ENCODE measurements at regions not wholly inside any gene's neighbourhood (a gene's known extent, or its start where the extent isn't known, plus 50 kb on each side); places are given as distances from the start of the nearest gene placed in this dataset.

DNA sequence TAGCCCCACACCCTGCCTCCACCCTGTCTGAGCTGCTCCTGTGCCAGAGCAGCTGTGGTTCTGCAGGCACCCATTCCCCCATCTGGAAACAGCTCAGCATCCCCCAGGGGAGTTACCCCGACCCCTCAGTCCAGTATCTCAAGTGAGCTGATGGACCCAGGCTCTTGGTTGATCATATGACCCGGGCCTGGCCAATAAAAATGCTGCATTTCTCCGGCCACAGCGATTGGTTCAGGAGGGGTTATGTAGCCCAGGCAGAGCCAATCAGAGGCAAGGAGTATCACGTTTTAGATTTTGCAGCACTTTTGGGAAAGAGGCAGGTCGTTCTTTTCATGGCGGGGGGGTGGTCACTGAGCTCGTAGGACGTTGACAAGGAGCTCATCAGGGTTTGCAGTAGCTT is 120.8 kb downstream of the TPRA1 start:
- no peak for TF ChIP-seq CTCF (IDR thresholded peaks at IDR 0.05)
- TF ChIP-seq POLR2AphosphoS5 (IDR thresholded peaks at IDR 0.05), result no peak
- no peak for TF ChIP-seq POLR2A (IDR thresholded peaks at IDR 0.05)
- Histone ChIP-seq H3K4me3 (no peak overlapping the region), H3K9me3 (no peaks in the 10 kb centered on the region), H3K4me1 (no peaks in the 10 kb centered on the region), H3K27ac (no peak overlapping the region), H3K36me3 (no peaks in the 10 kb centered on the region), H3K27me3 (no peaks in the 10 kb centered on the region)
- DNase-seq (ENCODE audit: low spot score in 2 of 2), result no peak
- intact Hi-C loops (cut with DNase I; ENCODE audit: low total_unique reads), result no loop called here

GRCh38 chr3:127467391-127467790 is 123.1 kb downstream of the TPRA1 start:
- intact Hi-C loops (cut with DNase I; ENCODE audit: low total_unique reads), result no loop called here
- no peak overlapping the region for H3K27ac ChIP-seq
- H3K36me3 ChIP-seq, result no peaks in the 10 kb centered on the region
- H3K9me3 ChIP-seq, result no peaks in the 10 kb centered on the region
- H3K4me3 ChIP-seq, result no peak overlapping the region
- H3K27me3 ChIP-seq, result no peaks in the 10 kb centered on the region
- no peak for DNase-seq (ENCODE audit: low spot score in 2 of 2)
- no peaks in the 10 kb centered on the region for H3K4me1 ChIP-seq
- TF ChIP-seq POLR2AphosphoS5 (IDR thresholded peaks at IDR 0.05) (no peak), POLR2A (IDR thresholded peaks at IDR 0.05) (no peak), CTCF (IDR thresholded peaks at IDR 0.05) (no peak)

GRCh38 chr3:127464642-127465041 is 125.9 kb downstream of the TPRA1 start:
- TF ChIP-seq POLR2A (IDR thresholded peaks at IDR 0.05), result no peak
- TF ChIP-seq CTCF (IDR thresholded peaks at IDR 0.05), result no peak
- TF ChIP-seq POLR2AphosphoS5 (IDR thresholded peaks at IDR 0.05), result no peak
- H3K36me3 ChIP-seq, result no peaks in the 10 kb centered on the region
- no peak overlapping the region for H3K4me3 ChIP-seq
- H3K4me1 ChIP-seq, result no peaks in the 10 kb centered on the region
- no peak overlapping the region for H3K27ac ChIP-seq
- DNase-seq (ENCODE audit: low spot score in 2 of 2), result no peak
- H3K9me3 ChIP-seq, result no peaks in the 10 kb centered on the region
- no peaks in the 10 kb centered on the region for H3K27me3 ChIP-seq
- intact Hi-C loops (cut with DNase I; ENCODE audit: low total_unique reads), result no loop called here

GRCh38 chr3:127462111-127462655 is 128.3 kb downstream of the TPRA1 start:
- Histone ChIP-seq H3K4me1 (no peaks in the 10 kb centered on the region), H3K27ac (no peak overlapping the region), H3K27me3 (peaks cover 0 to 6% of the 10 kb centered on the region in 2 donors), H3K9me3 (no peaks in the 10 kb centered on the region), H3K4me3 (no peak overlapping the region), H3K36me3 (no peaks in the 10 kb centered on the region)
- intact Hi-C loops (cut with DNase I; ENCODE audit: low total_unique reads), result no loop called here
- TF ChIP-seq CTCF (IDR thresholded peaks at IDR 0.05) (no peak), POLR2A (IDR thresholded peaks at IDR 0.05) (no peak), POLR2AphosphoS5 (IDR thresholded peaks at IDR 0.05) (no peak)
- DNase-seq (ENCODE audit: low spot score in 2 of 2), result no peak

GRCh38 chr3:127461286-127461910 is 129.1 kb downstream of the TPRA1 start:
- Histone ChIP-seq H3K27me3 (peaks cover 0 to 6% of the 10 kb centered on the region in 2 donors), H3K4me1 (peaks cover 0 to 4% of the 10 kb centered on the region in 2 donors), H3K27ac (no peak overlapping the region), H3K9me3 (no peaks in the 10 kb centered on the region), H3K4me3 (no peak overlapping the region), H3K36me3 (no peaks in the 10 kb centered on the region)
- no peak for DNase-seq (ENCODE audit: low spot score in 2 of 2)
- TF ChIP-seq POLR2A (IDR thresholded peaks at IDR 0.05) (no peak), CTCF (IDR thresholded peaks at IDR 0.05) (no peak), POLR2AphosphoS5 (IDR thresholded peaks at IDR 0.05) (no peak)
- intact Hi-C loops (cut with DNase I; ENCODE audit: low total_unique reads), result no loop called here

All from breast epithelium (tissue), 4 donors.